SU-DHL-6 (cell line): ENCODE measurements at regions not wholly inside any gene's neighbourhood (a gene's known extent, or its start where the extent isn't known, plus 50 kb on each side); places are given as distances from the start of the nearest gene placed in this dataset.

Experiments
- H2AFZ ChIP-seq: fragments of 200-600 bp; sonication (generic); 2 replicates; pipeline ENCODE4 v1.6.1; 2014; ENCODE audit warnings: low read depth, mild to moderate bottlenecking, moderate library complexity, mixed read lengths, antibody characterized with exemption, low read length; ENCODE audit not compliant: severe bottlenecking
- H3F3A ChIP-seq: fragments of 200-600 bp; shearing (Covaris generic); 2 replicates; pipeline ENCODE4 v1.6.0; 2016; ENCODE audit warnings: antibody characterized with exemption, mild to moderate bottlenecking; ENCODE audit not compliant: insufficient read depth
- H3K27ac ChIP-seq: fragments of 200-600 bp; sonication (generic); 2 replicates; pipeline ENCODE4 v1.5.1; 2016; ENCODE audit warnings: low read depth, mild to moderate bottlenecking, low read length, moderate library complexity, mixed read lengths
- H3K27me3 ChIP-seq: fragments of 200-600 bp; sonication (generic), shearing (Covaris generic); 2 replicates; pipeline ENCODE4 v1.6.0; 2014; ENCODE audit warnings: mild to moderate bottlenecking, low read length
- H3K36me3 ChIP-seq: fragments of 200-600 bp; sonication (generic); 2 replicates; pipeline ENCODE4 v1.6.1; 2014; ENCODE audit warnings: mild to moderate bottlenecking, low read length, mixed read lengths
- H3K4me2 ChIP-seq: fragments of 300-600, 200-600 bp; shearing (Covaris generic), sonication (generic); 2 replicates; pipeline ENCODE4 v1.6.0; 2014; ENCODE audit warnings: low read length, low read depth, mild to moderate bottlenecking; ENCODE audit not compliant: poor library complexity, severe bottlenecking
- H3K4me3 ChIP-seq: fragments of 200-600 bp; sonication (generic); 2 replicates; pipeline ENCODE4 v1.5.1; 2014; ENCODE audit warnings: antibody characterized with exemption, low read length, mild to moderate bottlenecking, mixed read lengths; ENCODE audit not compliant: insufficient read depth, poor library complexity, severe bottlenecking
- H3K79me2 ChIP-seq: fragments of 200-600 bp; sonication (generic); 2 replicates; pipeline ENCODE4 v1.6.1; 2014; ENCODE audit warnings: mild to moderate bottlenecking, low read length, moderate library complexity; ENCODE audit not compliant: insufficient read depth
- H3K9ac ChIP-seq: fragments of 200-600 bp; sonication (generic); 2 replicates; pipeline ENCODE4 v1.7.0; 2014; ENCODE audit warnings: mild to moderate bottlenecking, low read length
- H3K9me2 ChIP-seq: fragments of 200-600 bp; sonication (generic); replicated peaks from 2 replicates; pipeline ENCODE4 v1.6.1; 2014; ENCODE audit warnings: low read length; ENCODE audit not compliant: insufficient read depth
- H3K9me3 ChIP-seq: fragments of 200-600 bp; sonication (generic); 2 replicates; pipeline ENCODE4 v1.6.1; 2014; ENCODE audit warnings: low read length, mixed read lengths; ENCODE audit not compliant: insufficient read depth
- H4K20me1 ChIP-seq: fragments of 200-600 bp; sonication (generic); 2 replicates; pipeline ENCODE4 v1.6.1; 2014; ENCODE audit warnings: low read depth, mild to moderate bottlenecking, antibody characterized with exemption, low read length, moderate library complexity, mixed read lengths
- CTCF ChIP-seq: fragments of 200-600 bp; sonication (generic); IDR thresholded peaks from one replicate; pipeline ENCODE4 v1.5.1; 2017; ENCODE audit warnings: antibody characterized with exemption, mild to moderate bottlenecking, low read length, moderate library complexity; ENCODE audit not compliant: insufficient read depth, poor library complexity, severe bottlenecking
- EZH2phosphoT487 ChIP-seq: fragments of 200-600 bp; sonication (generic), shearing (Covaris generic); conservative IDR thresholded peaks from 2 replicates; pipeline ENCODE4 v1.6.1; 2018; ENCODE audit warnings: mild to moderate bottlenecking, antibody characterized with exemption, low read length, moderate library complexity, mixed read lengths

GRCh38 chr13:82627183-82627582, 1255.1 kb downstream of the SLITRK1 start:
- H3K4me3 ChIP-seq, result no peak overlapping the region
- TF ChIP-seq CTCF (no peak), EZH2phosphoT487 (no peak)
- H3K9me3 ChIP-seq, result 0 out of 2 replicates have a peak, but pooled peaks cover 4% of the 10 kb centered on the region
- H3K79me2 ChIP-seq, result no peaks in the 10 kb centered on the region
- H3F3A ChIP-seq, result no peaks in the 10 kb centered on the region
- no peaks in the 10 kb centered on the region for H3K27me3 ChIP-seq
- no peak overlapping the region for H2AFZ ChIP-seq
- no peaks in the 10 kb centered on the region for H3K9me2 ChIP-seq
- H3K4me2 ChIP-seq, result no peak overlapping the region
- H3K27ac ChIP-seq, result no peak overlapping the region
- no peaks in the 10 kb centered on the region for H4K20me1 ChIP-seq
- H3K36me3 ChIP-seq, result no peaks in the 10 kb centered on the region
- H3K9ac ChIP-seq, result no peak overlapping the region

- 0 out of 2 replicates have a peak, but pooled peaks cover 4% of the 10 kb centered on the region for H3K9me3 ChIP-seq
- no peaks in the 10 kb centered on the region for H3K79me2 ChIP-seq
- no peak overlapping the region for H3K9ac ChIP-seq
- no peaks in the 10 kb centered on the region for H4K20me1 ChIP-seq
- no peaks in the 10 kb centered on the region for H3F3A ChIP-seq
- no peaks in the 10 kb centered on the region for H3K27me3 ChIP-seq
- TF ChIP-seq EZH2phosphoT487, result no peak
- no peak for TF ChIP-seq CTCF
- no peak overlapping the region for H3K4me2 ChIP-seq
- no peaks in the 10 kb centered on the region for H3K36me3 ChIP-seq
- H3K27ac ChIP-seq, result no peak overlapping the region
- H3K4me3 ChIP-seq, result no peak overlapping the region
- H3K9me2 ChIP-seq, result no peaks in the 10 kb centered on the region
- no peak overlapping the region for H2AFZ ChIP-seq
Measured at GRCh38 chr13:82625717-82626116, 1256.6 kb downstream of the SLITRK1 start.

GRCh38 chr13:82615043-82615442, 1267.2 kb downstream of the SLITRK1 start:
- H3K27ac ChIP-seq, result no peak overlapping the region
- no peaks in the 10 kb centered on the region for H3K79me2 ChIP-seq
- H2AFZ ChIP-seq, result no peak overlapping the region
- H3F3A ChIP-seq, result no peaks in the 10 kb centered on the region
- no peaks in the 10 kb centered on the region for H3K9me2 ChIP-seq
- H3K36me3 ChIP-seq, result no peaks in the 10 kb centered on the region
- no peaks in the 10 kb centered on the region for H4K20me1 ChIP-seq
- TF ChIP-seq CTCF, result no peak
- no peak for TF ChIP-seq EZH2phosphoT487
- no peak overlapping the region for H3K9ac ChIP-seq
- no peaks in the 10 kb centered on the region for H3K27me3 ChIP-seq
- H3K4me2 ChIP-seq, result no peak overlapping the region
- H3K4me3 ChIP-seq, result no peak overlapping the region
- no peaks in the 10 kb centered on the region for H3K9me3 ChIP-seq
